Uterus (tissue), 3 donors: ENCODE measurements at regions not wholly inside any gene's neighbourhood (a gene's known extent, or its start where the extent isn't known, plus 50 kb on each side); places are given as distances from the start of the nearest gene placed in this dataset.

ENCODE experiments used
- DNase-seq, 2 donors: peaks; one replicate each; pipeline ENCODE4 v3.0.0-alpha.2; 2019 to 2020
- H3K27ac ChIP-seq, 2 donors: fragments of 200-600 bp; sonication (generic); 1 replicate in 1 of 2; 2 replicates in 1 of 2; pipeline ENCODE4 v1.5.1; 2016 to 2018
- H3K27me3 ChIP-seq, 2 donors: fragments of 200-600 bp; sonication (generic); one replicate each; pipeline ENCODE4 v1.5.1; 2018 to 2019; ENCODE audit warnings: control low read depth in 1 of 2
- H3K36me3 ChIP-seq, 2 donors: fragments of 200-600 bp; sonication (generic); one replicate each; pipeline ENCODE4 v1.5.1; 2019; ENCODE audit warnings: control low read depth in 1 of 2
- H3K4me1 ChIP-seq, 2 donors: fragments of 200-600 bp; sonication (generic); one replicate each; pipeline ENCODE4 v1.5.1; 2018 to 2019; ENCODE audit warnings: control low read depth in 1 of 2
- H3K4me3 ChIP-seq, 2 donors: fragments of 200-600 bp; sonication (generic); 1 replicate in 1 of 2; 2 replicates in 1 of 2; pipeline ENCODE4 v1.5.1; 2018 to 2019; ENCODE audit warnings: mild to moderate bottlenecking in 1 of 2
- H3K9me3 ChIP-seq, 2 donors: fragments of 200-600 bp; sonication (generic); one replicate each; pipeline ENCODE4 v1.5.1; 2019; ENCODE audit warnings: control low read depth in 1 of 2
- CTCF ChIP-seq, 4 experiments: fragments of 200-600 bp in 2 of 4; fragments of 450-650 bp in 2 of 4; sonication (generic) in 2 of 4; IDR thresholded peaks; one replicate each; pipeline ENCODE4 v1.5.1; 2016 to 2019; ENCODE audit warnings: antibody characterized with exemption in 4 of 4, mild to moderate bottlenecking in 2 of 4, moderate library complexity in 1 of 4
- POLR2A ChIP-seq, 2 donors: fragments of 450-650 bp; IDR thresholded peaks; one replicate each; pipeline ENCODE4 v1.6.1; 2016; ENCODE audit warnings: antibody characterized with exemption in 2 of 2, mild to moderate bottlenecking in 1 of 2, moderate library complexity in 1 of 2
- intact Hi-C: fragments of 100-400 bp; cut with DNase I; formaldehyde crosslinking; loops from one replicate; pipeline ENCODE4 v1.15.1; 2023; ENCODE audit warnings: low total_unique reads
- donor health status: DM: yes; HTN: yes; CAD: no.

- intact Hi-C loops, result no loop called here
- no peaks in the 10 kb centered on the region for H3K9me3 ChIP-seq
- H3K27me3 ChIP-seq, result no peaks in the 10 kb centered on the region
- no peaks in the 10 kb centered on the region for H3K4me1 ChIP-seq
- TF ChIP-seq POLR2A (IDR thresholded peaks at IDR 0.05) (no peak), CTCF (IDR thresholded peaks at IDR 0.05) (no peak)
- H3K4me3 ChIP-seq, result no peak overlapping the region
- H3K36me3 ChIP-seq, result no peaks in the 10 kb centered on the region
- H3K27ac ChIP-seq, result no peak overlapping the region
- no peak for DNase-seq
Measured at GRCh38 chr1:36654586-36654985, 171.9 kb upstream of the CSF3R start.

GRCh38 chr1:36653850-36654249, 171.1 kb upstream of the CSF3R start:
- Histone ChIP-seq H3K27ac (no peak overlapping the region), H3K36me3 (no peaks in the 10 kb centered on the region), H3K9me3 (no peaks in the 10 kb centered on the region), H3K4me1 (no peaks in the 10 kb centered on the region), H3K4me3 (no peak overlapping the region), H3K27me3 (no peaks in the 10 kb centered on the region)
- TF ChIP-seq CTCF (IDR thresholded peaks at IDR 0.05) (no peak), POLR2A (IDR thresholded peaks at IDR 0.05) (no peak)
- DNase-seq, result no peak
- intact Hi-C loops, result no loop called here

- Histone ChIP-seq H3K4me1 (no peaks in the 10 kb centered on the region), H3K27ac (no peak overlapping the region), H3K36me3 (no peaks in the 10 kb centered on the region), H3K9me3 (no peaks in the 10 kb centered on the region), H3K27me3 (no peaks in the 10 kb centered on the region), H3K4me3 (no peak overlapping the region)
- no peak for DNase-seq
- intact Hi-C loops, result no loop called here
- no peak for TF ChIP-seq CTCF (IDR thresholded peaks at IDR 0.05)
- TF ChIP-seq POLR2A (IDR thresholded peaks at IDR 0.05), result no peak
Measured at GRCh38 chr1:36652586-36652985, 169.9 kb upstream of the CSF3R start.

- TF ChIP-seq POLR2A (IDR thresholded peaks at IDR 0.05) (no peak), CTCF (IDR thresholded peaks at IDR 0.05) (no peak)
- no peaks in the 10 kb centered on the region for H3K4me1 ChIP-seq
- H3K9me3 ChIP-seq, result no peaks in the 10 kb centered on the region
- no peaks in the 10 kb centered on the region for H3K27me3 ChIP-seq
- no peak overlapping the region for H3K27ac ChIP-seq
- DNase-seq, result no peak
- H3K36me3 ChIP-seq, result no peaks in the 10 kb centered on the region
- intact Hi-C loops, result no loop called here
- H3K4me3 ChIP-seq, result no peak overlapping the region
Measured at GRCh38 chr1:36652011-36652410, 169.3 kb upstream of the CSF3R start.

GRCh38 chr1:36651176-36651910, 168.6 kb upstream of the CSF3R start:
- Histone ChIP-seq H3K27me3 (no peaks in the 10 kb centered on the region), H3K9me3 (no peaks in the 10 kb centered on the region), H3K4me3 (no peak overlapping the region), H3K27ac (no peak overlapping the region), H3K36me3 (no peaks in the 10 kb centered on the region), H3K4me1 (no peaks in the 10 kb centered on the region)
- TF ChIP-seq POLR2A (IDR thresholded peaks at IDR 0.05) (no peak), CTCF (IDR thresholded peaks at IDR 0.05) (no peak)
- no peak for DNase-seq
- intact Hi-C loops, result no loop called here
